K562 (cell line): ENCODE measurements at regions not wholly inside any gene's neighbourhood (a gene's known extent, or its start where the extent isn't known, plus 50 kb on each side); places are given as distances from the start of the nearest gene placed in this dataset.

ENCODE experiments used
- ATAC-seq: fragments of 200-7000 bp; cut with Tn5 transposase; 3 replicates; pipeline ENCODE4 v1.9.1; 2020; ENCODE audit warnings: moderate library complexity
- BruUV-seq: library from RNA; stranded (reverse); fragments of 400-500 nt; replicated peaks from 2 replicates; lab custom pipeline; 2021; lab: Mats Ljungman, UMichigan
- CTCF ChIA-PET: fragments of 300-600 bp; formaldehyde crosslinking; extraction: SDS; loops from one replicate; lab custom pipeline; 2021; ENCODE audit warnings: low intra/inter-chr PET ratio; lab: Yijun Ruan, JAX
- POLR2A ChIA-PET: fragments of 300-600, 350-650 bp; sonication (Branson Sonifier 250); formaldehyde crosslinking; extraction: SDS; loops from one replicate; lab custom pipeline; 2021; ENCODE audit warnings: antibody characterized with exemption, inconsistent platforms; lab: Yijun Ruan, JAX
- DNase-seq, 4 experiments: peaks; one replicate each; pipeline versions ENCODE4 v3.0.0 to v3.0.0-alpha.2; 2011 to 2018; ENCODE audit warnings: low spot score in 3 of 4, mixed read lengths in 3 of 4; ENCODE audit errors: extremely low read depth in 1 of 4
- FAIRE-seq: peaks from 2 replicates; lab custom pipeline; 2011; peaks lifted over from hg19 to GRCh38; lab: Jason Lieb, UNC
- H2AFZ ChIP-seq: 2 replicates; pipeline ENCODE4 v1.6.0; 2011; ENCODE audit warnings: low read depth, low read length, control low read depth, inconsistent platforms
- H3K27ac ChIP-seq: fragments of 200-600 bp; 3 replicates; pipeline ENCODE4 v1.8.0; 2011; ENCODE audit warnings: low read depth, mild to moderate bottlenecking, control low read depth, inconsistent platforms, low read length, moderate library complexity, mixed read lengths; ENCODE audit errors: extremely low read depth
- H3K27me3 ChIP-seq, 2 experiments: fragments of 300-600 bp in 1 of 2; 2 replicates in 1 of 2; 3 replicates in 1 of 2; pipeline versions ENCODE4 v1.6.0 to v1.8.0; 2011; ENCODE audit warnings: inconsistent platforms in 2 of 2, low read length in 2 of 2, mild to moderate bottlenecking in 1 of 2, mixed read lengths in 1 of 2, moderate library complexity in 1 of 2; ENCODE audit not compliant: control insufficient read depth in 2 of 2, insufficient read depth in 2 of 2
- H3K36me3 ChIP-seq: fragments of 300-600 bp; 3 replicates; pipeline ENCODE4 v1.8.0; 2011; ENCODE audit warnings: mild to moderate bottlenecking, low read length, inconsistent platforms; ENCODE audit not compliant: control insufficient read depth, insufficient read depth
- H3K4me1 ChIP-seq, 2 experiments: fragments of 200-600 bp in 1 of 2; replicated peaks in 1 of 2; 2 replicates in 1 of 2; 3 replicates in 1 of 2; pipeline versions ENCODE4 v1.5.1 to v1.8.0; 2011; ENCODE audit warnings: inconsistent platforms in 2 of 2, low read length in 2 of 2, mild to moderate bottlenecking in 1 of 2, mixed read lengths in 1 of 2, moderate library complexity in 1 of 2; ENCODE audit not compliant: control insufficient read depth in 2 of 2, insufficient read depth in 2 of 2
- H3K4me2 ChIP-seq: 2 replicates; pipeline ENCODE4 v1.6.1; 2011; ENCODE audit warnings: low read length, control low read depth, inconsistent platforms, mixed read lengths; ENCODE audit not compliant: insufficient read depth
- H3K4me3 ChIP-seq: fragments of 200-600 bp; sonication (generic), shearing (Covaris generic); 2 replicates; pipeline ENCODE4 v1.5.1; 2016; ENCODE audit warnings: control low read depth, inconsistent platforms
- H3K79me2 ChIP-seq: fragments of 200-600 bp; 3 replicates; pipeline ENCODE4 v1.8.0; 2011; ENCODE audit warnings: low read length, inconsistent platforms; ENCODE audit not compliant: control insufficient read depth, insufficient read depth
- H3K9ac ChIP-seq, 2 experiments: 2 replicates each; pipeline versions ENCODE4 v1.6.0 to v1.6.1; 2011; ENCODE audit warnings: low read depth in 2 of 2, low read length in 2 of 2, control low read depth in 1 of 2, inconsistent platforms in 1 of 2, mild to moderate bottlenecking in 1 of 2, mixed read lengths in 1 of 2; ENCODE audit not compliant: insufficient read depth in 1 of 2
- H3K9me1 ChIP-seq: one replicate; pipeline ENCODE4 v1.6.0; 2011; ENCODE audit warnings: inconsistent platforms, mild to moderate bottlenecking, low read length, moderate library complexity; ENCODE audit not compliant: control insufficient read depth, insufficient read depth
- H3K9me3 ChIP-seq: replicated peaks from 2 replicates; pipeline ENCODE4 v1.5.1; 2011; ENCODE audit warnings: low read depth, low read length, inconsistent platforms; ENCODE audit not compliant: control insufficient read depth, insufficient read depth
- H4K20me1 ChIP-seq: replicated peaks from 2 replicates; pipeline ENCODE4 v1.6.1; 2011; ENCODE audit warnings: low read length, inconsistent platforms, mixed read lengths; ENCODE audit not compliant: control insufficient read depth, insufficient read depth
- ARID1B ChIP-seq: fragments of 450-650 bp; IDR thresholded peaks from 2 replicates; pipeline ENCODE4 v1.6.1; 2016; ENCODE audit warnings: antibody characterized with exemption, mild to moderate bottlenecking, inconsistent platforms
- BHLHE40 ChIP-seq: IDR thresholded peaks from 2 replicates; pipeline ENCODE4 v1.6.1; 2011; ENCODE audit warnings: low read length, improper control_type of control experiment
- E2F3 ChIP-seq: fragments of 250-450 bp; sonication (Bioruptor Pico); IDR thresholded peaks from 2 replicates; pipeline ENCODE4 v1.4.0; 2020; ENCODE audit warnings: mild to moderate bottlenecking
- E2F6 ChIP-seq, 2 experiments: IDR thresholded peaks; 2 replicates each; pipeline ENCODE4 v1.6.1; 2011; ENCODE audit warnings: borderline replicate concordance in 1 of 2, control low read depth in 1 of 2, low read depth in 1 of 2, low read length in 1 of 2, mild to moderate bottlenecking in 1 of 2, mixed read lengths in 1 of 2, moderate library complexity in 1 of 2; ENCODE audit not compliant: insufficient read depth in 1 of 2, insufficient read length in 1 of 2, poor library complexity in 1 of 2, severe bottlenecking in 1 of 2; ENCODE audit errors: extremely low read depth in 1 of 2
- EP300 ChIP-seq: IDR thresholded peaks from 2 replicates; pipeline ENCODE4 v1.6.1; 2012; ENCODE audit warnings: low read length, improper control_type of control experiment
- GMEB1 ChIP-seq: fragments of 250-450 bp; sonication (Bioruptor Pico); IDR thresholded peaks from 2 replicates; pipeline ENCODE4 v1.4.0; 2020; ENCODE audit warnings: mild to moderate bottlenecking
- NEUROD1 ChIP-seq: fragments of 150-350 bp; IDR thresholded peaks from 2 replicates; pipeline ENCODE4 v1.6.1; 2014; ENCODE audit warnings: borderline replicate concordance, low read length, low read depth; ENCODE audit not compliant: partially characterized antibody
- SIN3B ChIP-seq: fragments of 450-650 bp; IDR thresholded peaks from 2 replicates; pipeline ENCODE4 v1.6.1; 2017; ENCODE audit warnings: low read depth, mild to moderate bottlenecking, moderate library complexity
- ZFP36 ChIP-seq: fragments of 150-350 bp; IDR thresholded peaks from 2 replicates; pipeline ENCODE4 v1.6.1; 2018; ENCODE audit warnings: low read length, low read depth; ENCODE audit not compliant: partially characterized antibody
- ZFX ChIP-seq: sonication (generic); formaldehyde crosslinking; IDR thresholded peaks from 2 replicates; pipeline ENCODE4 v1.8.0; 2022; ENCODE audit warnings: mild to moderate bottlenecking, missing genetic modification reagents, moderate library complexity
- ZKSCAN8 ChIP-seq: fragments of 200-800 bp; sonication (Bioruptor generic); IDR thresholded peaks from 2 replicates; pipeline ENCODE4 v1.6.1; 2016; ENCODE audit warnings: missing genetic modification characterization, missing compliant biosample characterization
- ZNF24 ChIP-seq: fragments of 450-650 bp; IDR thresholded peaks from 2 replicates; pipeline ENCODE4 v1.6.1; 2016
- ZNF449 ChIP-seq: fragments of 250-450 bp; sonication (Bioruptor Pico); IDR thresholded peaks from 2 replicates; pipeline ENCODE4 v1.8.0; 2022; ENCODE audit warnings: moderate library complexity, mild to moderate bottlenecking, inconsistent platforms
- WGBS: fragments of 100-300 bp; shearing (Covaris generic); methylation state at CpG from one replicate; pipeline ENCODE4 v1.1.6; 2016; ENCODE audit warnings: low coverage, mixed read lengths; ENCODE audit not compliant: insufficient coverage; ENCODE audit errors: missing lambda C conversion rate; 5-methylcytosine and 5-hydroxymethylcytosine counted together
- in situ Hi-C: fragments of 300-500 bp; cut with MboI; formaldehyde crosslinking; loops from 4 replicates; pipeline ENCODE4 v1.15.0; 2018; ENCODE audit warnings: inconsistent platforms, mixed read lengths
- intact Hi-C: fragments of 100-400 bp; cut with micrococcal nuclease; formaldehyde crosslinking; loops from 2 replicates; pipeline ENCODE4 v1.14.2; 2022
- TF ChIP-seq, protein P1 (sequence below): sonication (generic); formaldehyde crosslinking; IDR thresholded peaks from 2 replicates; pipeline ENCODE4 v1.5.0; 2020; ENCODE audit warnings: missing genetic modification reagents

GRCh38 chr9:129442803-129443511 lies 177.9 kb downstream of the C9orf50 start:
- no peak overlapping the region; the same call in 2 of the 3 replicates for H3K27ac ChIP-seq
- 38% methylated on average over 13 of the region's 13 CpGs for WGBS
- peaks cover 8 to 9% of the 10 kb centered on the region in 2 experiments for H3K4me1 ChIP-seq
- H3K4me3 ChIP-seq: no peak overlapping the region
- no peaks in the 10 kb centered on the region for H3K79me2 ChIP-seq
- intact Hi-C loops: no loop called here
- H3K4me2 ChIP-seq: no peak overlapping the region
- 0 out of 2 replicates have a peak overlapping the region, but pooled peaks have one; percentile 30 for H2AFZ ChIP-seq
- H3K27me3 ChIP-seq: 0 out of 5 replicates have a peak, but pooled peaks cover 0 to under 1% of the 10 kb centered on the region in 2 experiments
- no TSS peak for BruUV-seq
- no peaks in the 10 kb centered on the region for H3K9me3 ChIP-seq
- no peaks in the 10 kb centered on the region for H3K9me1 ChIP-seq
- DNase-seq (no peak), FAIRE-seq (no peak), ATAC-seq (no peak)
- ChIA-PET CTCF (interaction anchor here (0.6 kb wide), 1 partner anchor 164 kb away, joined by 3 read pairs; no protein-coding TSS in a partner anchor), POLR2A (interaction anchor here (0.7 to 1.0 kb wide), 2 partner anchors 17 to 34 kb away, joined by 3 read pairs; no protein-coding TSS in a partner anchor)
- in situ Hi-C loops: no loop called here
- H4K20me1 ChIP-seq: no peaks in the 10 kb centered on the region; the same call in 1 of the 2 replicates
- H3K36me3 ChIP-seq: no peaks in the 10 kb centered on the region
- peak overlapping the region in 1 of 2 experiments; percentile 61; a peak in 1 of 4 replicates for H3K9ac ChIP-seq
- TF ChIP-seq NEUROD1 (no peak), ZFX (no peak), ARID1B (no peak), ZFP36 (no peak), ZNF24 (no peak), BHLHE40 (peak; percentile 77), SIN3B (no peak), E2F3 (CRISPR knock-in tag) (no peak), EP300 (no peak), GMEB1 (CRISPR knock-in tag) (no peak), ZNF449 (CRISPR knock-in tag) (no peak), E2F6 (IDR thresholded peaks at IDR 0.05; ENCODE audit: borderline replicate concordance in 1 of 2, extremely low read depth in 1 of 2, insufficient read depth in 1 of 2, insufficient read length in 1 of 2, low read depth in 1 of 2, low read length in 1 of 2, poor library complexity in 1 of 2, severe bottlenecking in 1 of 2) (no peak), ZKSCAN8 (no peak)
- TF ChIP-seq, protein P1, sequence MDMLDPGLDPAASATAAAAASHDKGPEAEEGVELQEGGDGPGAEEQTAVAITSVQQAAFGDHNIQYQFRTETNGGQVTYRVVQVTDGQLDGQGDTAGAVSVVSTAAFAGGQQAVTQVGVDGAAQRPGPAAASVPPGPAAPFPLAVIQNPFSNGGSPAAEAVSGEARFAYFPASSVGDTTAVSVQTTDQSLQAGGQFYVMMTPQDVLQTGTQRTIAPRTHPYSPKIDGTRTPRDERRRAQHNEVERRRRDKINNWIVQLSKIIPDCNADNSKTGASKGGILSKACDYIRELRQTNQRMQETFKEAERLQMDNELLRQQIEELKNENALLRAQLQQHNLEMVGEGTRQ: peak; percentile 44; the same call in 1 of the 2 replicates
